Psoas muscle (tissue), 7 donors: ENCODE measurements at regions not wholly inside any gene's neighbourhood (a gene's known extent, or its start where the extent isn't known, plus 50 kb on each side); places are given as distances from the start of the nearest gene placed in this dataset.

ENCODE experiments used
- ATAC-seq, 4 donors: fragments of 200-7000 bp; cut with Tn5 transposase; one replicate each; pipeline ENCODE4 v1.9.1; 2020; ENCODE audit warnings: moderate library complexity in 3 of 4, mild to moderate bottlenecking in 2 of 4
- DNase-seq, 2 donors: peaks; one replicate each; pipeline ENCODE4 v3.0.0-alpha.2; 2020
- H3K27ac ChIP-seq: fragments of 200-600 bp; one replicate; pipeline ENCODE4 v1.8.0; 2022
- H3K27me3 ChIP-seq, 3 donors: fragments of 200-600 bp in 1 of 3; one replicate each; pipeline versions ENCODE4 v1.6.1 to v1.8.0; 2013 to 2022; ENCODE audit warnings: low read length in 2 of 3, mild to moderate bottlenecking in 2 of 3, moderate library complexity in 1 of 3; ENCODE audit not compliant: insufficient read depth in 3 of 3
- H3K36me3 ChIP-seq, 2 donors: fragments of 200-600 bp in 1 of 2; one replicate each; pipeline versions ENCODE4 v1.6.1 to v1.8.0; 2013 to 2022; ENCODE audit warnings: low read depth in 1 of 2, mild to moderate bottlenecking in 1 of 2, moderate library complexity in 1 of 2; ENCODE audit not compliant: insufficient read depth in 1 of 2
- H3K4me1 ChIP-seq: fragments of 200-600 bp; one replicate; pipeline ENCODE4 v1.8.0; 2022
- H3K4me3 ChIP-seq: fragments of 200-600 bp; one replicate; pipeline ENCODE4 v1.8.0; 2022; ENCODE audit warnings: mild to moderate bottlenecking
- H3K9me3 ChIP-seq: fragments of 200-600 bp; one replicate; pipeline ENCODE4 v1.8.0; 2022
- WGBS, 3 donors: extraction: QIAGEN DNeasy Blood & Tissue Kit; methylation state at CpG; one replicate each; pipeline versions ENCODE4 v1.1.6 to v1.1.7; 2013; 5-methylcytosine and 5-hydroxymethylcytosine counted together
- intact Hi-C, 2 donors: fragments of 100-400 bp; cut with DNase I; formaldehyde crosslinking; loops; one replicate each; pipeline versions ENCODE4 v1.11.0 to v1.14.2; 2022
- TF ChIP-seq, protein P1 (sequence below): fragments of 200-600 bp; IDR thresholded peaks from one replicate; pipeline ENCODE4 v1.8.0; 2022; ENCODE audit warnings: antibody characterized with exemption
- donor health status: healthy with polysubstance abuse.
- donor health status: DM: no; HTN: no; CAD: no; lungs with moderate emphysema.
- donor health status: Bipolar disorder and iron deficiency.
- donor health status: healthy.
- donor health status: DM: yes; HTN: yes; CAD: no.
- donor health status: DM: no; HTN: no; CAD: no.
- donor health status: DM: yes; HTN: yes; CAD: no.

DNA sequence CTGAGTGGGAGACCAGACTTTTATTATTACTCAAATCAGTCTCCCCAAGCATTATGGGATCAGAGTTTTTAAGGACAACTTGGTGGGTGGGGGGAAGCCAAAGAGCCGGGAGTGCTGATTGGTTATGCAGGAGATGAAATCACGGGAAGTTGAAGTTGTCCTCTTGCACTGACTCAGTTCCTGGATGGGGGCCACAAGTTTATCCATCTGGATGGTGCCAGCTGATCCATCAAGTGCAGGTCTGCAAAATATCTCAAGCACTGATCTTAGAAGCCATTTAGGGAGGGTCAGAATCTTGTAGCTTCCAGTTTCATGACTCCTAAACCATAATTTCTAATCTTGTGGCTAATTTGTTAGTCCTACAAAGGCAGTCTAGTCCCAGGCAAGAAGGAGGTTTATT is 53.5 kb upstream of the LMO1 start:
- no peaks in the 10 kb centered on the region for H3K36me3 ChIP-seq
- DNase-seq (no peak), ATAC-seq (no peak)
- no peaks in the 10 kb centered on the region for H3K4me1 ChIP-seq
- TF ChIP-seq, protein P1, sequence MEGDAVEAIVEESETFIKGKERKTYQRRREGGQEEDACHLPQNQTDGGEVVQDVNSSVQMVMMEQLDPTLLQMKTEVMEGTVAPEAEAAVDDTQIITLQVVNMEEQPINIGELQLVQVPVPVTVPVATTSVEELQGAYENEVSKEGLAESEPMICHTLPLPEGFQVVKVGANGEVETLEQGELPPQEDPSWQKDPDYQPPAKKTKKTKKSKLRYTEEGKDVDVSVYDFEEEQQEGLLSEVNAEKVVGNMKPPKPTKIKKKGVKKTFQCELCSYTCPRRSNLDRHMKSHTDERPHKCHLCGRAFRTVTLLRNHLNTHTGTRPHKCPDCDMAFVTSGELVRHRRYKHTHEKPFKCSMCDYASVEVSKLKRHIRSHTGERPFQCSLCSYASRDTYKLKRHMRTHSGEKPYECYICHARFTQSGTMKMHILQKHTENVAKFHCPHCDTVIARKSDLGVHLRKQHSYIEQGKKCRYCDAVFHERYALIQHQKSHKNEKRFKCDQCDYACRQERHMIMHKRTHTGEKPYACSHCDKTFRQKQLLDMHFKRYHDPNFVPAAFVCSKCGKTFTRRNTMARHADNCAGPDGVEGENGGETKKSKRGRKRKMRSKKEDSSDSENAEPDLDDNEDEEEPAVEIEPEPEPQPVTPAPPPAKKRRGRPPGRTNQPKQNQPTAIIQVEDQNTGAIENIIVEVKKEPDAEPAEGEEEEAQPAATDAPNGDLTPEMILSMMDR, result no peak
- no peak overlapping the region for H3K27ac ChIP-seq
- intact Hi-C loops, result no loop called here
- WGBS, 3 donors, result 14 to 25% (median 19%) methylated on average over 2 of the region's 2 CpGs
- no peak overlapping the region for H3K4me3 ChIP-seq
- H3K27me3 ChIP-seq, result peaks cover 0 to 15% (median 2%) of the 10 kb centered on the region in 3 donors
- H3K9me3 ChIP-seq, result no peaks in the 10 kb centered on the region

DNA sequence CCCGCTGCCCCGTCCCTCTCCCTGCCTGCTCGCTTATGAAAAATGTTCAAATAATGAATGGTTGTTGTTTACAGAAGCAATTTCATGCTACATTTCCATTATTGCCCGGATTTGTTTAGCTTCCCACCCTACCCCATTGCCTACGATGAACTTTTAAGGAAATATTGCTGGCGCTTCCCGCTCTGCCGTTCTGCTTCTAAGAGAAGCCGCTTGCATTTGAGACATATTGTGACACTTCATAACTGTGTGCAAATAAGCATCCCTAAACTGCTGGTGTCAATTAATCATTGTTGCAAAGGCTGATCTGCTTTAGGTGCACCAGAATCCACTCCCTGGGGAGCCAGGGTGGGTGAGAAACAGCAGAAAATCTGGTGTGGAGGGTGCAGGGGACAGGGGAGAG is 52.3 kb upstream of the LMO1 start:
- Histone ChIP-seq H3K27ac (no peak overlapping the region), H3K27me3 (peaks cover 0 to 15% (median 0%) of the 10 kb centered on the region in 3 donors), H3K4me3 (no peak overlapping the region), H3K4me1 (no peaks in the 10 kb centered on the region), H3K9me3 (no peaks in the 10 kb centered on the region), H3K36me3 (no peaks in the 10 kb centered on the region)
- TF ChIP-seq, protein P1, result no peak
- no peak for ATAC-seq
- DNase-seq, result no peak
- intact Hi-C loops, result no loop called here
- WGBS, 3 donors, result 71 to 77% (median 73%) methylated on average over 9 of the region's 9 CpGs

DNA sequence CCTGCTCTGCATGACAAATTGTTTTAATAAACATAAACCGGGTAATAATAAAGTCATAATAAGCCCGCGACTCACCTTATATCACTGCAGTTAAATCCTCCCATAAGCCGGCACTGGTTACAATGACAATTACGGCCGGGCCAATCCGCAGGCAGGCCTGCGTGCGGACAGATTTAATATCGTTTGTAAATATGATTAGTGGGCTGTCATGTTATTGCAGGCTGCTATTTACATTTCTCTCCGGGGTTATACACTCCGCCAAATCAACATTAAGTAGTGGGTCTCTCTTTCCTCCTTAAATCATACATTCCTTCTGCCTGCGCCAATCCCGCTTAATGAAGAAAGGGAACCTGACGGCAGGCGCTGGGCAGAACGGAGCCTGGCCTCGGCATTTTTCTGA is 51.8 kb upstream of the LMO1 start:
- no peaks in the 10 kb centered on the region for H3K36me3 ChIP-seq
- H3K4me3 ChIP-seq, result no peak overlapping the region
- intact Hi-C loops, result no loop called here
- TF ChIP-seq, protein P1, result no peak
- peaks cover 0 to 15% (median 0%) of the 10 kb centered on the region in 3 donors for H3K27me3 ChIP-seq
- no peaks in the 10 kb centered on the region for H3K9me3 ChIP-seq
- no peak for DNase-seq
- no peaks in the 10 kb centered on the region for H3K4me1 ChIP-seq
- no peak overlapping the region for H3K27ac ChIP-seq
- no peak for ATAC-seq
- WGBS, 3 donors, result 79 to 81% (median 79%) methylated on average over 18 of the region's 18 CpGs

DNA sequence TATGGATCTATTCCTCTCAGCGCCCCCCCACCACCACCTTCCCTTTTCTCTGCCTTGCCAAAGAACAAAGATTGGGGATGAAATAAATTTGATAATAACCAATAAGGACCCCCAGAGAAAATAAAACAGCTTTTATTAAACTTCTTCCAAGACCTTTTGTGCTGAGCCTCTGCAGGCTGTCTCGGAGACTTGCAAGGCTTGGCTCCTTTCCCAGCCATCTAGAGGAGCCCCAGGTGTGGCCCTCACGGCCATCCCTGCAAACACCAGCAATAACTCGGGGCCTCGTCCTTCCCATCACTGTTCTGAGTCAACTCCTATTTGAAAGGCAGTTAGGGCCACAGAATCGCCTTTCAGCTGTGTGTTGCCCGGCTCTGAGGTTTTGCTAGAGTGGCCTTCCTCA is 51.2 kb upstream of the LMO1 start:
- WGBS, 3 donors, result 74 to 81% (median 77%) methylated on average over 7 of the region's 7 CpGs
- Histone ChIP-seq H3K36me3 (no peaks in the 10 kb centered on the region), H3K27ac (no peak overlapping the region), H3K4me1 (no peaks in the 10 kb centered on the region), H3K9me3 (no peaks in the 10 kb centered on the region), H3K27me3 (peaks cover 0 to 11% (median 0%) of the 10 kb centered on the region in 3 donors), H3K4me3 (no peak overlapping the region)
- intact Hi-C loops, result loop anchor here in 1 of 2 donors (5.0 kb wide), 1 partner anchor 93 kb away; no protein-coding TSS in a partner anchor
- TF ChIP-seq, protein P1, result no peak
- DNase-seq (no peak), ATAC-seq (no peak)

DNA sequence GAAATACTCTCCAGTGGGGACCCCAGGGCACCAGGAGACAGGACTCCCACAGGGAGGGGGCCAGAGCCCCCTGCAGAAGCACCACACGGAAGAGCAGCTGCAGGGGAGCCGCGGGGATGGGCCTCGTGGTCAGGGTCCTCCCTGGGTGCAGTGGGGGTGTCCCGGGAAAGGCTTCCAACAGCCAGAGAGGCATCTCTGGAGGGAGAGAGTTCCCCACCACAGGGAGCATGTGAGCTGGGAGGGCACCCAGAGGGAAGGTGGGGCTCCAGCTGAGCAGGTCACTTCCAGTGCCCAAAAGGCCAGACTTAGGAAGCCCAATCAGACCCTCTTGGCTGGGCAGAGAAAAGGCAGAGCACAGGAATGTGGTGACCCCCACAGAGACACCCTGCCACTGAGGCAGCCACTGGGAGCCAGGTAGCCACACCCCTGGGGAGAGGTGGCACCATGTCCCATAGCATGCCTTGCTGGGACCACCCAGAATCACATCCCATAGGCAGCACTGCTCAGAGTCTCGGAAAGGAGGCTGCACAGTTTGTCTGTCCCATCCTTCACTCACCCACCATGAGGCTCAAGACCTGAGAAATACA is 49.9 kb upstream of the LMO1 start:
- intact Hi-C loops, result loop anchor here in 1 of 2 donors (5.0 kb wide), 1 partner anchor 91 kb away; no protein-coding TSS in a partner anchor
- 69 to 95% (median 70%) methylated on average over 6 of the region's 6 CpGs for WGBS, 3 donors
- Histone ChIP-seq H3K36me3 (no peaks in the 10 kb centered on the region), H3K4me3 (no peak overlapping the region), H3K9me3 (no peaks in the 10 kb centered on the region), H3K27ac (no peak overlapping the region), H3K4me1 (no peaks in the 10 kb centered on the region), H3K27me3 (peaks cover 0 to 5% (median 0%) of the 10 kb centered on the region in 3 donors)
- no peak for ATAC-seq
- DNase-seq, result peak in 1 of 2 donors; percentile 17
- TF ChIP-seq, protein P1, result no peak
